Endometrial microvascular endothelial cells (primary cell): ENCODE measurements at regions not wholly inside any gene's neighbourhood (a gene's known extent, or its start where the extent isn't known, plus 50 kb on each side); places are given as distances from the start of the nearest gene placed in this dataset.

Source experiments
- in situ Hi-C: cut with HindIII; loops from 2 replicates; pipeline ENCODE4 v1.10.0; 2017; ENCODE audit warnings: low sequenced_read_pairs, low pct_unique_long_range_greater_than_20kb; ENCODE audit errors: inconsistent ontology term

DNA sequence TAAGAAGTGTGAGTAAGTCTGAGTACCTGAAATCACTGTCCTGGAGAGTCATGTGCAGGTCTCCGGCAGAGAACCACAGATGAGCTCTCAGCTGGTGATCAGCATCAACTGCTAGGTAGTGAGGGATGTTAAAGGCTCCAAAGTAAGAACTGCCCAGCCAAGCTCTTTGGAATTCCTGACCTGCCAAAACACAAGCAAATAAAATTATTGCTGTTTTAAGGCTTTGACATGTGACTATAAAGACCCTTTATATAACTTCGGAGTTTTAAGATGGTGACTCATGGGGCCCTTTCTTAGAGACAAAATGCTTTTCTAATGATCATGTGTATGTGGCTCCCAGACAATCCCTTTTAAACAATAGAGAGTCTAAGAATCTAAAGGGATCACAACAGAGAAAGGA, 855.7 kb downstream of the TRIB2 start:
- in situ Hi-C loops: no loop called here

DNA sequence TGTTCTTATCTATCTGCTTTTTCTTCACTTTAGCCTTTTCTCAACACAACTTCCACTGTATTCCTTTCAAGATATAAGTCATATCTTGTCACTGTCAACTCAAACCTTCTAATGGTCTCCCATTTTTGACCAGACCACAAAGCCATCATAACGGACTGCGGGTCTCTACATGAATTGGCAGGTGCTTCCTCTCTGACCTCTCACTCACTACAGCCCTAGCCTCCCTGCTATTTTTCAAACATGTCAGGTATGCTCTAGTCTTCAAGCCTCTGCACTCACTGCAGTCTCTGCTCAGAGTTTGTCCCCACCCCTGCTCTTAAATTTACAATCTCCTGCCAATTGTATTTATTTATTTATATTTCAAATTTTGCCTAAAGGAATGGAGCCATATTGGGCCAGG, 858.1 kb downstream of the TRIB2 start:
- in situ Hi-C loops: no loop called here

DNA sequence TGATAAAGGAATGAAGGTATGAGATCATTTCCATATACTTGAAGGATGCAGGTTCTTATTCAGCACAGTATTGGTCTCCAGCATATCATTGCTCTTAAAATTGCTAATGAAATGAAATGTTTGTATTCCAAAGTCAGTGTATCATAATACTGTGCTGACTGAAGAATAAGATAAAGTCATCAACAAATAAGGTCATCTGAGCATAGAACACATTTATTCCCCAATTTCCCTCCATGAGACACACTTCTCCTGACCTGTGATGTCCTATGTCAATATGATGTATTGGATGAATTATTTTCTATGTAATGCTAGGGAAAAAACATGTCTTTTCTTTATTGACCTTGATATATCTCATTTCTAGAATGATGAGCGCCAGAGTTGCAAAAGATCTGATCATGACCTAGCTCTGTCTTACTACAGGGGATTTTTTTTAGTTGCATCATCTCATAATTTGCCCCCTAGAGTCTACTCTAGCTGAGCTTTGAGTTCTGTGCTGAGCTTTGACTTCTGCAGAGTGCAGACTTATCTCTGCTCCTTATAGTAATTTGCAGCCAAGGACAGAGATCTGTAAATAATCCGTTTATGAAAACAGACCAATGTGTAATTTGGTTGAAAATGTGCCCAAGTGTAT, 859.8 kb downstream of the TRIB2 start:
- in situ Hi-C loops: no loop called here

DNA sequence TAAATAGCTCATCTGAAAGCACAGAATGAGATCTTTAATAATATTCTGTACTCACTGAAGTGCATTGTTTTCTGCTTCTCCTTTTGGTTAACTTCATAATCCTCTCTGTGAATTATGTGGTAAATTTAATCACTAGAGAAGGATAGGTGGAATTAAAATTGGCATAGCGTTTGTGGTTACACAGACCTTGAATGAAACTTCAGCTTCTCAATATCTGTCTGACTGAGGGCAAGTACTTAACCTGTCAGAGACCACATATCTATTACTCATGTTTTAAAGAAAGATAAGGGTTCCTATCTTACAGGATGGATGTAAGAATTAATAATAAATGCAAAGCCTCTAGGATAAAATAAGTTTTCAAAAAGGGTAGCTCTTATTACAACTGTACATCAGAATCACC, 861.8 kb downstream of the TRIB2 start:
- in situ Hi-C loops: no loop called here

DNA sequence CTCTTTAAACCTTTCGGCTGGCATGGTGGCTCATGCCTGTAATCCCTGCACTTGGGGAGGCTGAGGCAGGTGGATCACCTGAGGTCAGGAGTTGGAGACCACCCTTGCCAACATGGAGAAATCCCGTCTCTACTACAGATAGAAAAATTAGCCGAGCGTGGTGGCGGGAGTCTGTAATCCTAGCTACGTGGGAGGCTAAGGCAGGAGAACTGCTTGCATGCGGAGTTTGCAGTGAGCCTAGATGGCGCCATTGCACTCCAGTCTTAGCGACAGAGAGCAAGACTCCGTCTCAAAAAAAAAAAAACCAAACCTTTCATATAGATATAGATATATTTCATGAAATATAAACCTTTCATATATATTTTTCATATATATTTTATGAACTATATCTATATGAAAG, 864.7 kb downstream of the TRIB2 start:
- in situ Hi-C loops: no loop called here

DNA sequence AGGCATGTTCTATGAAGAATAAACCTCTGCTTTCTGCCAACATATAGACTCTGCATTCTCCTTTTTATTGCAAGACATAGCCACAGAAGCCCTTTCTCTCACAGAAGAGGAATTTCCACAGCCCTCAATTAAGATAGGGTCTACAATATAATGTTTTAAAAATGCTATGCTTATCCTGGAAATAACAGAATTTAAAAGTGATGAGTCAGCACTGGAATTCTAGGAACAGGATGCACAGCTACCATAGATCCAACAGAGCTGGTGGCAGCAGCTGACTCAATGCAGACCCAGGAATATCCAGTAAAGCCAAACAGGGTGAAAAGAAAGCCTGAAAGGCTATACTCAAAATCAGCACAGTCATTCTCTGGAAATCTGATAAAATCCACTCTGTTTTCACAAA, 866.9 kb downstream of the TRIB2 start:
- in situ Hi-C loops: no loop called here

DNA sequence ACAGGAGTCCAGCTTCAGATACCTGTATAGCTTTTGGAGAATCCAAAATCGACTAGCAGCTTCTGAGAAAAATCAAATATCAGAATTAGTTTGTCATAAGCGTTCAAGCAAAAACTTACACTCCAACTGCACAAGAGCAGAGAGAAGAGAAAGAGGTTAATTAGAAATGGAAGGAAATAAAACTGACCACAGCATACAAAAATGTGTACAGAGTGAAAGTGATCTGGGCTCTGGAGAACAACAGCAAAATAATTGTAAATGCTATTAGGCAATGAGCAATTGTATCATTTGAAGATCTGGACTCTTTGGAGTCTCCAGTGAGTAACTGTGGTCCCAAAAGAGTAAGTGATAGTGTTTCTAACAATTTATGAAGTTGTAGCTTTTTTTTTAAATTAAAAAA, 867.3 kb downstream of the TRIB2 start:
- in situ Hi-C loops: no loop called here

DNA sequence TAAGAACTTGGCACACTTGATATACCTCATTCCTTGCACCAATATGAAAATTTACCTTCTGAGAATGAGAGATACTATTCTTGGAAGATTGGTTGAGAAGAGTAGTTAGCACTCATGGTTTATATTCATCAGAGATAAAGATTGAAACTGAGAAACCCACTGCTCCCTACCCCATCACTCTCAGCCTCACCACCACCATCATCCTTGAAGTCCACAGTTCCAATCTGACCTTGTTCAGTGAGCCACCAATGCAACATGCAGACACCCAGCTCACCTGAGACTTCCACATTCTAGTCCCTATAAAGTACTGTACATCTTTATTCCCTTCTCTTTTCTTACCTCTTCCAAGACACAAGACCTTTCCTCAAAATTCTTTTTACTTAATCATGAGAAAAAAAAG, 869.0 kb downstream of the TRIB2 start:
- in situ Hi-C loops: no loop called here

DNA sequence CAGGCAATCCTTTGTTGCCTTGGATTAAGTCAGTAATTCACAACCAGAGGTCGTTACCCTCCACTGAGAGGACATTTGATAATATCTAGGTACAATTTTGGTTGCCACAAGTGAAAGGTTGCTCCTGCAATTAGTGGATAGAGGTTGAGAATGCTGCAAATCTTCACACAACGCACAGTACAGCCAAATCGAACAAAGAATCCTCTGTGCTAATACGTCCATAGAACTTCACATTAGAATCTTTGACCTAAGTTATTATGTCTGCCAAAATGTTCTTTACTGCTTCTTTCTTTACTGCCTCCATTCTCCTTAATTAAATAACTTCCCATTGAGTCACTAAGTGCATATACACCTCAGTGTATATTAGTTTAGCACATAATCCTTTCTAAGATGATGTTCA, 879.5 kb downstream of the TRIB2 start:
- in situ Hi-C loops: no loop called here

DNA sequence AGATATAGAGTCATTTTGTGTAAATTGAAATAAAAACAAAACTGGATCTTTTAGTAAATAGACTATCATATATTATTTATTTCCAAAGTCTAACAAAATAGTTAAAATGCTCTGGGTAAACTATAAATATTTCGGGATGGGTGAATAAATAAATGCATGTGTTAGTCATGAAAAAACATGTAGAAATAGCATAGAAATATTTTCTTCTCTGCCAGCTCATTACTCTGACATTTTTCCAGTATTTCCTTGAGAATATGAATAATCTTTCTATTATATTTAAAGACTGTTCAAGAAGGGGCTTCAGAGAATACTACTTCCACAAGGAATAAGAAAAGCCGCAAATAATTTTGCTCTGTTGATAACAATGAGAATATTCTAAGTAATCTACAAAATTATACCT, 880.4 kb downstream of the TRIB2 start:
- in situ Hi-C loops: no loop called here

DNA sequence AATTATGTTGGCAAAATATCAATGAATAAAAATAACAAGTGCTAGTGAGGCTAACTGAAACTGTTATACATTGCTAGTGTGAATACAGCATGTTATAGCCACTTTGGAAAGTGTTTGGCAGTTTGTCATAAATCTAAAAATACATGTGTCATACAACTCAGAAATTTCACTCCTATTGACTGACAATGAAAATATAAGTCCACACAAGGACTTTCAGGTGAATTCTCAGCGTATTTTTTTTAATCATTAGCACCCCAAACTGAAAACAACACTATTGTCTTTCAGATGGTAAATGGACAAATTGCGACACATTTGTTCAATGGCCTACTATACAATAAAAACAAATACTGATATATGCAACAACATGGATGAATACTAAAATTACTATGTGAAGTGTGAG, 884.8 kb downstream of the TRIB2 start:
- in situ Hi-C loops: no loop called here

DNA sequence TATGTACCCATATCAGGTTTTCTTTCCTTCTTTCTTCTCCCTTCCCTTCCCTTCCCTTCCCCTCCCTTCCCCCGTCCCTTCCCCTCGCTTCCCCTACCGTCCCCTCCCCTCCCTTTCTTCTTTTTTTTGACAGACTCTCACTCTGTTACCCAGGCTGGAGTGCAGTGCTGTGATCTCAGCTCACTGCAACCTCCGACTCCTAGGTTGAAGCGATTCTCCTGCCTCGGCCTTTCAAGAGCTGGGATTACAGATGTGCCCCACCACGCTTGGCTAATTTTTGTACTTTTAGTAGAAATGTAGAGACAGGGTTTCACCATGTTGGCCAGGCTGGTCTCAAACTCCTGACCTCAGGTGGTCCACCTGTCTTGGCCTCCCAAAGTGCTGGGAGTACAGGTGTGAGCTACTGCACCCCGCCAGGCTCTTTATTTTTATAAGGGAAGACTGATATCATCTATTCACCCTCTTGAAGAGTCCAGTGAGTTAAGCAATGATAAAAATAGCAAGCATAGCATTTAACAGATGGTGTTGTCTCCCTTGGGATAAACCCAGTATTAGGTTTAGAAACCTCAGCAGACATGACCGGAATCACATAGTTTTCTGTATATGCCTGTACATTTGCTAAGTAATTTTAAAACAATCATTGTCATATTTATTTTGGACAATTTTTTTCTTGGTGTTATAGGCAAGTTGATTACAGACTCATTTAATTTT, 888.4 kb downstream of the TRIB2 start:
- in situ Hi-C loops: no loop called here

DNA sequence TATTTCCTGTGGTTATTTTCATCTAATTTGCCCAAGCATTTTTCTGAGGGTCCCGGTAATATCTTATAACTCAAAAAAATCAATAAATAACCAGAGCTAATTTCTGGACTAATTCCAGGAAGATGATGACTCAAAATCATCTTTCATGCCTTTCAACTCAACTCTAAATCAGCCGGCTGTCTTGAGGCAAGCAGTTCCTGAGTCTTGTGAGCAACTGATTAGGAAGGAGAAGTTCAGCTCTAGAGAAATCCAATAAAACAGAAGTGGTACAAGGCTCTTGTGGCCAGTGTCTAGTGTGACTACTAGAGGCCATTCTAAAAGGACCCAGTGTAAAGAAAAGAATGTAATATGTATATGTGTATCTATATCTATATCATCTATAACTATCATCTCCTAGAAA, 890.4 kb downstream of the TRIB2 start:
- in situ Hi-C loops: no loop called here

DNA sequence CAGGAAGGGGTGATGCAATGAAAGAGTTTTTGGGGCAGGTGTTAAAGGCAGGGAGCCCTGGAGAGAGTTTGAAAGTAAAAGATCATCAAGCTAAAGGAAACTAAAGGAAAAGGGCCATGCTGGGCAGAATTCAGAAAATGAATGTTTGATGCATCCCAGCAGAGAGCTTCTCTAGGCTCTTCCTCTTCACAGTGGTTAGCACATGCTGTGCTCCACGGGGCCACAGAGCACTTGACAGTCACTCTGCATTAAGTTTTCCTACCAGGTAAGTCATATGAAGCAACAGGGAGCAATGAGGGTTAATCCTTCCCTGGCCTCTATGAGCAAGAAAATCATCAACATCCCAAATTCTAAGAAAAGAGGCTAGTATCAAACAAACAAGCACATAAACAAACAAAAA, 895.2 kb downstream of the TRIB2 start:
- in situ Hi-C loops: no loop called here

DNA sequence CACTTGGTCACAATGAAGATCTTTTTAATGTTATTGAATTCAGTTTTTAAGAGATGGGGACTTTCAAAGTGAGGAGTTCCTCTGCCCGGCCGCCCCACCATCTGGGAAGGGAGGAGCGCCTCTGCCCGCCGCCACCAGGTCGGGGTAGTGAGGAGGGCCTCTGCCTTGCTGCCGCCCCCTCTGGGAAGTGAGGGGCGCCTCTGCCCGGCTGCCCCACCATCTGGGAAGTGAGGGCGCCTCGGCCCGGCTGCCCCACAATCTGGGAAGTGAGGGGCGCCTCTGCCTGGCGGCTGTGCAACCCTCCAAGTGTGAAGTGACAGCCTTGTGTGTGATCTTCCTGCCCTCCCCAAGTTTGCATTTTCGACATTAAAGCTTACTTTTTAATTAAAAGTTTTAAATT, 899.3 kb downstream of the TRIB2 start:
- in situ Hi-C loops: no loop called here

DNA sequence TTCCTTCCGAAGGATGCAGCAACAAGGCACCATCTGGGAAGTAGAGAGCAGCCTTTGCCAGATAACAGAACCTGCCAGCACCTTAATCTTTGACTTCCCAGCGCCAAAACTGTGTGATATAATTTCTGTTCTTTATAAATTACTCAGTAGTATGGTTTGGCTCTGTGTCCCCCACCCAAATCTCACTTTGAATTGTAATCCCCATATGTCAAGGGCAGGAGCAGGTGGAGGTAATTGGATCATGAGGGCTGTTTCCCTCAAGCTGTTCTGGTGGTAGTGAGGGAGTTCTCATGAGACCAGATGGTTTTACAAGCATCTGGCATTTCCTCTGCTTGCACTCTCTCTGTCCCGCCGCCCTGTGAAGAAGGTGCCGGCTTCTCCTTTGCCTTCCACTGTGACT, 899.9 kb downstream of the TRIB2 start:
- in situ Hi-C loops: no loop called here

DNA sequence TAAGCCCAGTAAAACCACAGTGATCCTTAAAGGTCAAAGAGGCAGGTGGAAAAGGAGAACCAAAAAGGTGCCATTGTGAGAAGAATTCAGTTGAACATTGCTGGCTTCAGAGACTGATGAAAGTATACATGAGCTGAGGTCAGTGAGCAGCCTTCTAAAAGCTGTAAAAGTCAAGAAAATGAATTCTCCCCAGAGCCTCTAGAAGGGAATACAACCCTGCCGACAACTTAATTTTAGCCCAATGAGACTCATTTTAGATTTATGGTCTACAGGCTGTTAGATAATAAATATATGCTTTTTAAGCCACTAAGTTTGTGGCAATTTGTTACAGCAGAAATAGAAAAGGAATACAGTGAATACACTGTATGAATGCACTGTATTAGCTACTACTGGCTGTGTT, 911.4 kb downstream of the TRIB2 start:
- in situ Hi-C loops: no loop called here

DNA sequence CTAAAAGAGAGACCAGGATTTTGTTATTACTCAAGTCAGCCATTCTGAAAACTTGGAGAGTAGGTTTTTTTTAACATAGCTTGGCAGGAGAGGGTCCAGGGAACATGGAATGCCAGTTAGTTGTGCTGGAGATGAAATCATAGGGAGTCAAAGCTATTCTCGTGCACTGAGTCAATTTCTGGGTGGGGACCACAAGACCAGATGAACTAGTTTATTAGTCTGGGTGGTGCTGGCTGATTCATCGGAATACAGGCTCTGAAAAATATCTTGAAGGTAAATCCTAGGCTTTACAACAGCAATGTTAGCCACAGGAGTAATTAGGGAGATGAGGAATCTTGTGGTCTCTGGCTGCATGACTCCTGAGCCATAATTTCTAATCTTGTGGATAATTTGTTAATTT, 921.4 kb downstream of the TRIB2 start:
- in situ Hi-C loops: no loop called here

DNA sequence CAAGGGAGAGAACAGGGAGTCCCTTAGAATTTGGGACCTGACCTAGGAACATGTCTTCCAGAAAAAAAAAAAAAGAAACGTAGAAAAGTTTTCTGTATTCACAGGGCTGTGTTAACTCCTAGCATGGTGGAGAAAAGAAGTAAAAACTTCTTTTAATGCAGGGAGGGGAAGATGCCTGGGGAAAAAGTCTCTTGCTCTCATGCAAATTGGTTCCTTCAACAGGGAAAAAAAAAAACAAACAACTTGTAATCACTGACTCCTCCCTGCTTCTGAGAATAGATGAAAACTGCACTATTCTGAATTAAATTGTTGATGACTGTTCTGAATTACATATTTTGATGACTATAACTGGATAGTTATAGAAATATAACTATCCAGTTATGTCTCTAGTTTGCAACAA, 933.2 kb downstream of the TRIB2 start:
- in situ Hi-C loops: no loop called here

DNA sequence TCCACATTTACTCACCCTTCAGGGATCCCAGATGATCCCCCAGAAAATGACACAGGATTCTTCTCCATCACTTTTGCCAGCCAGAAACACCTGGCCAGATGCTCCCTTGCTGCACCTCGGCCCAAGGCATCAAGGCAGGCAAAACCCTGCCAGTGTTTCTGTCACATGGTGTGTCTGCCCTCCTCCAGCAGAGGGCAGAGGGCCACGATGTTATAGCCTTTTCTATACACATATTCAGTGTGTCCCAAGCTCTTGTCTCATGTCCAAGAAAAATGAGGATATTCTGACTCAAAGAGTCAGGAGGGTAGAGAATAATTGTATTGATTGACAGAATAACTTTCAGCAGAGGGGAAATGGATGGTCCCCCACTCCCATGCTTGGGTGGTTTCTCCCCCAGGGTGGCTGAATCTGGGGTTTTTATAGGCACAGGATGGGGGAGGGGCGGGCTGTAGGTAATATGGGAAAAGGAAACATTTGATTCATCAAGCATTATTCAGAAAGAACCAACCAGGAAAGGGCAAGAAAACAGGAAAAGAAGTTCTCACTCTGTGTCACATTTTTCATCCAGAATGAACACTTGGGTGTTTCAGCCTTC, 933.9 kb downstream of the TRIB2 start:
- in situ Hi-C loops: no loop called here

DNA sequence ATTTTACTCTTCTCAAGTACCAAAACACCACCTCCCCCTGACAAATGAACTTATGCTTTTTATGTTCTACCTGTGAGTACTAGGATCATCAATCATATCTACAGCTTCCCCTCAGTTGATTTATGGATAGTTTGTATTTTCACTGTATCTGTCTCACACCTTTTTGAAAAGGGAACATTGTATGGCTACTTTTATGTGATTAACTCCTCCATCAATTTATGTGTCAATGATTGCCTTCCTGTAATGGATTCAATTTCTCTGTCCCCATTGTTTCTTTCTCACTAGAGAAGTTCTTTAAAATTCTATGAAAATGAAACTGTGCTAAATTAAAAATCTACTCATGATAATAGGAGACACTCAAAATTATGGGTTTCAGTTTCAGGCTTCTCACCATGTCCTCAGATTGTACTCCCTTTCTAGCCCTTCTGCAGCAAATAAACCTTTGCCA, 935.0 kb downstream of the TRIB2 start:
- in situ Hi-C loops: no loop called here
